ENCODE measurements at regions not wholly inside any gene's neighbourhood (a gene's known extent, or its start where the extent isn't known, plus 50 kb on each side); places are given as distances from the start of the nearest gene placed in this dataset.

DNA sequence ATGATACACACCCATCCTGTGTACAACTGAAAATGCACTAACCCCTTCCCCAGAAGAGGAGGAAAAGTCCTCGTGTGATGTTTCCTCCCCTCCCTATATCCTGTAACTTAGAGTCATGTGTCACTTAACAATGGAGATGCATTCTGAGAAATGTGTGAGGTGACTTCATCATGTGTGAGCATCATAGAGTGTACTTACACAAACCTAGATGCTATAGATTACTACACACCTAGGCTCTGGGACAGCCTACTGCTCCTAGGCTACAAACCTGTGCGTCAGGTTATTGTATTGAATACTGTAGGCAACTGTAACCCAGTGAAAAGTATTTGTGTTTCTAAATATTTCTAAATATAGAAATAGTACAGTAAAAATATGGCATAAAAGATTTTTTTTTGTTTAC, 98.6 kb upstream of the FAM180A start:
- no peak for TF ChIP-seq CTCF (IDR thresholded peaks at IDR 0.05)
- no peak for TF ChIP-seq POLR2A (IDR thresholded peaks at IDR 0.05)

Data from lower leg skin (tissue), 3 donors.